HG02885 (cell line): ENCODE measurements at regions not wholly inside any gene's neighbourhood (a gene's known extent, or its start where the extent isn't known, plus 50 kb on each side); places are given as distances from the start of the nearest gene placed in this dataset.

Experiments used
- ATAC-seq: cut with Tn5 transposase; IDR thresholded peaks from one replicate; pipeline ENCODE4 v1.9.1; 2021; ENCODE audit warnings: mild to moderate bottlenecking; ENCODE audit not compliant: unreplicated experiment, poor library complexity

DNA sequence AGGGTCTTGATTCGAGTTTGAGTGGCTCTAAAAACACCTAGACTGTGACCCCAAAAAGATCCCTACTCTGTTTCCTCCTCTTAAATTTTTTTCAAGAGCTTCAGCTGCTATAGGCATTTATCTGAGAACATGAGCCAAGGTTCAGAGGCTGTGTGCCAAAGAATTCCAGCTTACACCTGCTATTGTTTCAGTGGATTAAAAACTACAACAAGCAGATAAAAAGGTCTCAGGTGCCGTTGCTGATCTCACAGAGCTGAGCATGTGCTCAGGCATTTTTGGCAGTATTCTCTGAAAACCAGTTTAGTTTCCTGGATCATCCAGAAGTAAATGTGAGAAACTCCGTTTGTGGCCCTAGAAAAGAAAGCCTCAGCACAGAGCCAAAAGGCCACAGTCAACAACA, 349.2 kb downstream of the DEPDC1B start:
- no peak for ATAC-seq

GRCh38 chr5:60349891-60350415, 350.0 kb downstream of the DEPDC1B start:
- no peak for ATAC-seq

- no peak for ATAC-seq
These were observed 353.6 kb downstream of the DEPDC1B start for GRCh38 chr5:60346393-60346792.

DNA sequence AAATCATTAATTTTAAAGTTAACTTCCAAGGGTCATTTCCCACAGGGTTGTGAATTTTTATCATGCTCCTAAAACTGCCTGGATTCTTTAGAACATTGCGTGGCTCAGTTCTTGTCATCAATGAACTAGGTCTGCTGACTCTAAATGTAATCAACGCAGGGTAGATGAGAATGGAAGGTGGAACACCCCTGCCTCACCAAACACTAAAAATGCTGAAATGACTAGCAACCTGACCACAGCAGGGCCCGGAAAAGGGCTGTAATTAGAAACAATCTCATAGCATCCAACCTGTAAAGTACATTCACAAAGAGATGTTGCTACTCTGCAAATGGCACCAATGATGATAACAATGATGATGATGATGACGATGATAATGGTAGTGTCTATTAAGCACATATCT, 356.9 kb downstream of the DEPDC1B start:
- peak; percentile 45 for ATAC-seq

GRCh38 chr5:60340965-60341471, 358.9 kb downstream of the DEPDC1B start:
- ATAC-seq = peak; percentile 65

DNA sequence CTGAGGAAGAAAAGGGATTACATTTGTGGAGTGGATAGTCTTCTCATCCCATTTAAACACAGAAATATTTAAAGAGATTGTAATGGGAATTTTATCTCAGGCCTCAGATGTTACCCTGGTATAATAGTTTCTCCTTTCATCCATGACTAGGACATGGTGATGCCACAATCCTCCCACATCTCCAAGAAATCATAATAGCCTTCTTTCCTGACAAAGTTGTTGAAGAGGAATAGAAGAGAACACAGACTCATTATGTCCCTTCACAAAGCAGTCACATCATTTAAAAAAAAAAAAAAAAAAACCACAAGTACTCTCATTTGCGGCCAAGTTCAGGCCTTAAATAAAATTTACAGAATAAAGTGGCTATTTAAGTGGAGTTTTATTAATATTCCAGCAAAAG, 359.6 kb downstream of the DEPDC1B start:
- no peak for ATAC-seq

DNA sequence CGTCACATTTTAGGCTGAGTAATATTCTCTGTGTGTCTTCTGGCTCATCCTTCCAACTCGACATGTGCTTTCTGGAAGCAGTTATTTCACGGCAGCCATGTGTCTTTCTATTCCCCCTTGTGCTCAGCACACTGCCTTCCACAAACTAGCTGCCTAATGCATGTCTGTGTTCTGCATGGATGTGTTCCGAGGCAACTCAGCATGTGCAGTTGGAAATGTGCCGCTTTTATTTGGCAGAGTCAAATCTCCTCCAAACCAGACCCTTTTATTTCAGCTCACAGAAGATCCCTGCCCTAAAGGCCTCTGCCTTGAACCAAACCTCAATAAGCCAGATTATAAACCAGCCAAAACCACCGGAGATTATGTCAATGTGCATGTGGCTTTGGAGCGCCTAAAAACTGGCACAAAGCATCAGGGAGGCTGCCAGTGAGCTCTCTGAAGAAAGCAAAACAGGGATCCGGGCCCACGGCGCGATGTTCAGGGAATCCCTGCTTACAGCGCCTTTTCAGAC, 360.2 kb downstream of the DEPDC1B start:
- no peak for ATAC-seq

DNA sequence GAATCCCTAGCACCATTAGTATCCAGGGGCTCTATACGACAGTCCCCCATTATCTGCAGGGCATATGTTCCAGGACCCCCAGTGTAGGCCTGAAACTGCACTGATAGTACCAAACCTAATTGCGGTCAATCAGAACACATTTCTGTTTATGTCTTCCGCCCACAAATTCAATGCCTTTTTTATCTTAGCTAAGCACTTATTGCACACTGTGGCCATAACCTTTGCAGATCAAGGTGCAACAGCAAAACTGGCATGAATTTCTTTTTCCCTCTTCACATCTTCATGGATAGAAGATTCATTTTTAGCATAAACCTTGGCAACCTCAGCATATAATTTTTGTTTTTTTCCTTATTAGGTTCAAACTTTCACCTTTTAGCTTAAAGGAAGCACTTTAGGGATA, 361.1 kb downstream of the DEPDC1B start:
- ATAC-seq = no peak

GRCh38 chr5:60336491-60336890, 363.5 kb downstream of the DEPDC1B start:
- ATAC-seq = no peak

DNA sequence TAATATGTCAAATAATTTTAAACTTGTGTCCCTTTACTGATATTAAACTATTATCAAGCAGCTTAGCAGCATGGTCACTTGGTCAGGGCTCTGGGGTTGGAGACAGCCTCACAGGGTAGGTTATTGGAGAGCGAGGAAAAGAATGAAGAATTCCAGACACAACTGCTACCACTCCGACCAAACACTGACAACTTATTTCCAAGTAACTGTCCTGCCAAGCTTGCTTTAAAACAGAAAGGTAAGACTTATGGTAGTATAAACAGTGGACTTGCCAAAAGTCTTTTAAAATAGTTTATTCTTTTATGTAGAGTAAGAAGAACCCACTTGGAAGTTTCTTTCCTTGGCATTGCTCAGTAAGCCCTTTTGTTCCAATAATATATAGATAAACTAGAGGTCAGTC, 364.1 kb downstream of the DEPDC1B start:
- ATAC-seq = no peak

- ATAC-seq = no peak
These were observed 365.7 kb downstream of the DEPDC1B start for GRCh38 chr5:60334281-60334713.

- peak; percentile 23 for ATAC-seq
These were observed 366.9 kb downstream of the DEPDC1B start for GRCh38 chr5:60333005-60333571.

GRCh38 chr5:60332244-60333004, 367.5 kb downstream of the DEPDC1B start:
- peak; percentile 91 for ATAC-seq

DNA sequence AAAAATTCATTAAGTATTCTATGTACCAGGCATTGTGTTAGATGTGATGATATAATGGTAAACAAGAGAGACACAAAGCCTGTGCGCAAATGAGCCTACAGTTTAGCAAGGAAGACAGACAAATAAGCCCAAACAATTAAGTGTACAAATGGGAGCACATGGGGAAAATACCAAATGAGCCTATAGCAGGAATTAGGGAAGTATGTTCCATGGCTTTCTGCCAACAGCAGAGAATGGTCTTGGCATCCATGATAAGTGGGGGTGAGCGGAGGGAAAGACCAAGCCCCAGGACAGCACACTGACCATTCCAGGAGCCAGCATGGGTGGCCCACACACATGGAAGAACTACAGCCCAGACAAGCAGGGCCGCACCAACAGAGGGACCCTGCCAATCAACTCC, 369.7 kb downstream of the DEPDC1B start:
- ATAC-seq = no peak

GRCh38 chr5:60325870-60326269, 374.1 kb downstream of the DEPDC1B start:
- no peak for ATAC-seq

- ATAC-seq = no peak
These were observed 376.4 kb downstream of the DEPDC1B start for GRCh38 chr5:60323596-60323995.

DNA sequence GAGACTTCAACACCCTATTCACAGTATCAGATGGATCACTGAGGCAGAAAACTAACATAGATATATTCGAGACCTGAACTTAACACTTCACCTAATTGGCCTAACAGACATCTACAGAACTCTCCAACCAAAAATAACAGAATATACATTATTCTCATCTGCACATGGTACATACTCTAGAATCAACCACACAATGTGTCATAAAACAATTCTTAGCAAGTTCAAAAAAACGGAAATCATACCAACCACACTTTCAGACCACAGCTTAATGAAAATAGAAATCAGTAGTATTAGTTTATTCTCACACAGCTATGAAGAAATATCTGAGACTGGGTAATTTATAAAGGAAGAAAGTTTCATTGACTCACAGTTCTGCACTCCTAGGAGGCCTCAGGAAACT, 387.9 kb downstream of the DEPDC1B start:
- no peak for ATAC-seq

- ATAC-seq = no peak
These were observed 400.0 kb downstream of the DEPDC1B start for GRCh38 chr5:60299944-60300343.

DNA sequence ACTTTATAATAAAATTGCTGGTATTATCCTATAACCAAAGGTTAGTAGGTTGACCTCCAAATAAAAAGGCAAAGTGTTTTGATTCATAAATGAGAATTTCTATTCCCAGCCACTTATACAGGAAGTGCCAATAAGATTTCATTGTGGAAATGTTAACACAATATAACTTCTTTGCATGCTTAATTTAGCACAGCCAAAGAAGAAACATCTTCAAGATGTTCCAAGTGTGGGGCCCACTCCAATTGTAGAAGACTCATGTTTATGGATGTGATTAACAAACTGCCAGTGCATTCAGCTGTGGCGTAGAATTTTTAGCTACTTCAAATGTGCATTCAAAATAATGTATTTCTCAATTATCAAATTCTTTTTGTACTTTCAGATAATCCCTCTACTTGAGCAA, 402.3 kb downstream of the DEPDC1B start:
- no peak for ATAC-seq

GRCh38 chr5:60295423-60295822, 401.9 kb upstream of the PDE4D start:
- ATAC-seq = no peak

- ATAC-seq = no peak
These were observed 400.0 kb upstream of the PDE4D start for GRCh38 chr5:60293518-60293917.
